Central memory CD4-positive, alpha-beta T cell (primary cell): ENCODE measurements at regions not wholly inside any gene's neighbourhood (a gene's known extent, or its start where the extent isn't known, plus 50 kb on each side); places are given as distances from the start of the nearest gene placed in this dataset.
A peak's percentile ranks its signal among the peaks of the same experiment; 100 is the strongest.
"Not testable (repeated sequence)": the region's sequence is repeated elsewhere in the genome, so short reads cannot be mapped to it uniquely, and the experiment has no call there.

Experiments used
- DNase-seq: peaks from one replicate; pipeline ENCODE4 v3.0.0; 2022

DNA sequence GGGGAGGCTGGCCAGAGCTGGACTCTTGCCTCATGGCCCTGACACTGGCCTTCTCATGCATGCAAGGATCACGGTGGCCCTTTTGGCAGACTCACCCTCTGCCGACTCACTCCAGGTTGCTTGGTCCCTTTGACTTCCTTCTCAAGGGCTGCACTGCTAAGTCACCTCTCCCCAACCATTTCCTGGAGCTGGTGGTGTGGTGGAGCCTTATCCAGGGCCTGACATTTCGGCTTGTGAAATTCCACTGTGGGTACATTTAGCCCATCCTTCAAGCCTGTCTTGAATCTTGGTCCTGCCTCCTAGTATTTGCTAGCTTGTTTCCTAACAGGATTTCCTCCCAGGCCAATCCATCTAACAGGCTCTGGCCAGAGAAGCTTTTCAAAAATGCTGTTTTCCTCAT is 52.6 kb upstream of the JUN start:
- DNase-seq = no peak

DNA sequence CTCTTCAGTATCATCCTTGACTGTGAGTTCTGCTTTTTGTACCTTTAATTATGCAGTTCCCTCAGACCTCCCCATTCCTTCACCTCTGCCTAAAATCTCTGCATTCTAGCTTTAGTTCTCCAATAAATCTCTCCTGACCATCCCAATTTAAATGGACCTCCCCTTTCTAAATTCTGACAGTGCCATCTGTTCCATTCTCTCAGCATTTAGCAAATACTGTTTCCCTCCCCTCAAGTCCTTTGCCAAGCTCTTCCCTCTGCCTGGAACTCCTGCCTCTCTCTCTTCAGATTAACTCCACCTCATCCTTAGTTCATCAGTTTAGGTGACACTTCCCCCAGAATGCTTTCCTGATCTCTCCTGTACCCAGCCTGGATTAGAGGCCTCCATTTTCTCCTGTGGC is 54.0 kb upstream of the JUN start:
- no peak for DNase-seq

DNA sequence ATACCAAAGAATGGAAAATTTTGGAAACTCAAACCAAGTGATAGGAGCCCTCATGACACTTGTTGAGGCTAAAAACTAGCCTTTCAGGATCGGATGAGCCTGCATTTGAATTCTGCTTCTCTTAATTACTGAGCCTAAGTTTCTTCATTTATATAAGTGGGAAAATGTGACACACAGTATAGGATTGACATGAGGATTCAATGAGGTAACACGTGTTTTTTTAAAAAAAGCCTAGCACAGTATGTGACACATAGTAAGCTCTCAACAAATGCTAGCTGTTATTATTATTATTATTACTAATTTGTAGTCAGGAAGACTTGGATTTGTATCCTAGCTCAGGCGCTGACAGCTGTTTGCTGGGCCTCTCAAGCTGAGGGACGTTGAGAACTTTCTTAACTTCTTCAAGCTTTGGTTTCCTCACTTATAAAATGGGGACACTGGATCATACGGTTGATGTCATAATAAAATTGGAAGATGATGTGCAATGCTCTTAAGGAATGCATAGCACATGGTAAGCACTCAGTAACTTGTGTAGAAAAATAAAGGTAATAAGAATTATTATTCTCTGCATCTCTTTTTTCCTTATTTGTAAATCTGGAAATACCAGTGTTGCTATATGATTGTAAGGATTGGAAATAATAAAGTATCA is 55.4 kb upstream of the JUN start:
- no peak for DNase-seq

DNA sequence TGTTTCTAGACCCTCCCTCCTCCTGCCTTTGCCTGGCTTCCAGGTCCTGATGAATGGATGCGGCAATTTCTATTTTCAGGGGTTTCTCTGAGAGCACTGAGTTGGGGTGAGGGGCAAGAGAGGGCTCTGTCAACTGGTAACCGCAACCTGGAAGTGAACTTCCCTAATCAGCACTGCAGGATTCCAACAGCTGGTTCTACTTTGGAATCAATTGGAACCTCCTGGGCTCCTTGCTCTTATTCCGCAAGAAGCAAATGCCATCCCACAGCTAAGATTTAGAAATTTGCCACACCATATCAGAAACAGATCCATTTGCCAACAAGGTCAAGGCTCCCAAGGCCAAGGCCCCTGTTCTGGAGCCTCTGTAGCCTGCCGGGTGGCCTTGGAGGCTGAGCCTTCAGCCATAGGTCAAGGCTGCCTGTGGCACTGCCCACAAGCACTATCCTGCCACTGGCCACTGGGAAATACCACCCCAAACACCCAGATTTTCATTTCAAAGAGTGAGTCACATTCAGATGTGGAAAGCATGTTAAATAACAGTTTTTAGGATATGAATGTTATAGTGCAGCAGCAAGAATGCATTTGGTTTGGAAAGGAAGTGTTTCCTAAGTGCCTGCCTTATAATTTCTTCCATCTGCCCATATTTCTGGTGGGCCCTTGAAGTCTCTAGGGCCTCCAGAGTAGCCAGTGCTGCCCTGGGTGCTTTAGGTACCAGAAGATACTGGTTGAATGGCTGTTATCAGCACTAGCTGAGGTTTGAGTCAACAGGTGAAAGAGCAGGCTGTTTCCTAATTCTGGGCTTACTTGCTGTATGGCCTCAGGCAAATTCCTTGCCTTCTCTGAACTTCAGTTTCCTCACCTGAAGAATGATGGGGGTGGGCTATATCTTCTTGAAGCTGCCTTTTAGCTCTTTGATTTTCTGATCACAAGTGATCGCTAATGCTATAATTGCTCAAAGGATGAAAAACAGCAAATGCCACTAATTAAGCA is 56.3 kb upstream of the JUN start:
- no peak for DNase-seq

DNA sequence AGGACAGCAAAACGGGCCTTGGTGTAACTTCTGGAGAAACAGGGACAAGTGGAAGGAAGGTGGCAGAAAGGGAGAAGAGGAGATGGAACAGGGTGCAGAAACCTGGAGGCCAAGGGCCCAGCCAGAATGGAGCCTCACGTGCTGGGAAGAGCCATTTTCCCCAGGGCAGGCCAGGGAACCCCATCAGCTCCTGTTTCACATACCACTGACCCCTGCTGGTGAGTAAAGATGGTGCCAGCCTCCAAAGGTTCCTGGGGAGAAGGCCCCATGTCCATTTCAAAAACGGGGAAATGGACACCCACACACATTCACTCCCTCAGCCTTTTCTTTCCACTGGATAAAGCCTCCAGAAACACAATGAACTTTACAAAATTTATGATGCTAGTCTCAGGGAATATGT is 57.6 kb upstream of the JUN start:
- DNase-seq = peak; percentile 8

DNA sequence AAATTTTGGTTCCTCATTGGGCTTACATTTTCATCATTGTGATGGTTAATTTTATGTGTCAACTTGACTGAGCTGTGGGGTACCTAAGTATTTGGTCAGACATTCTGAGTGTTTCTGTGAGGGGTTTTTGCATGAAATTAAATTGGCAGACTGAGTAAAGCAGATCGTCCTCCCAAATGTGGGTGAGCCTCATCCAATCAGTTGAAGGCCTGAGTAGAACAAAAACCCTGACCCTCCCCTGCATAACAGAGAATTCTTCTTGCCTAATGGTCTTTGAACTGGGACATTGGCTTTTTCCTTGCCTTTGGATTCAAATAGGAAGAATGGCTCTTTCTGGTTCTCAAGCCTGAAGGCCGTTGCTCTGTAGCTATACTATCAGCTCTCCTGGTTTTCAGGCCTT is 59.1 kb upstream of the JUN start:
- no peak for DNase-seq

DNA sequence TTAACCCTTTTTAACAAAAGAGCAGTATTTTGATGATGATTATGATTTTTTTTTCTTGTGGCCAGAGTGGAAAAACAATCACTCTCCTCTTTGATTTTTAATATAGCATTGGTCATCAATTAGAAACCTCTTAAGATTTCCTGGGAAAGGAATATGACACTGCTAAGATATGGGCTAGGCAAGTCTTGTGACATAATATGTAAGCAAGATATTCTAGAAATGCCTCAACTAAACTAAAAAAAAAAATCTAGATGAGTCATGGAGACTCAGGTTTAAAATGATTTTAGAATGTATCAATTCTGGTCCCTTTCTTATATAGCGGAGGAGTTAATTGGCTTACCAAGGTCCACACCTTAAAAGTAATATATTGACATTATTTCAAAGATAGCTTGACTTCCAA is 60.3 kb upstream of the JUN start:
- no peak for DNase-seq

DNA sequence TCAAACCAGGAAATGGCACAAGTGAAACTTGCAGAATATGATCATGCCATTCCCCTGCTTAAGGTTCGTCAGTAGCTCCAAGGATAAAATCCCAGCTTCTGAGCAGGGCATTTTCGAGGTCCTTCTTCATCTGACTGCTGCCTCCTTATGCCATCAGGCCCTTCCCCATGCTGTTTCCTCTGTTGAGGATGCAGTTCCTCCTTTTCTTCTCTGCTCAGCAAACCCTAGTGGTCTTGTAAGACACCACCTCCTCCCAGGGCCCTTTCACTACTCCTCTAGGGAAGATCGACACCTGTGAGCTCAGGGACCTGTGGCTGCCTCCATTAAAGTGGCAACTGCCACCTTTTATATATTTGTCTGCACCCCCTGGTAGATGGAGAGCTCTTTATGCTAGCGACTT is 62.1 kb upstream of the JUN start:
- no peak for DNase-seq

DNA sequence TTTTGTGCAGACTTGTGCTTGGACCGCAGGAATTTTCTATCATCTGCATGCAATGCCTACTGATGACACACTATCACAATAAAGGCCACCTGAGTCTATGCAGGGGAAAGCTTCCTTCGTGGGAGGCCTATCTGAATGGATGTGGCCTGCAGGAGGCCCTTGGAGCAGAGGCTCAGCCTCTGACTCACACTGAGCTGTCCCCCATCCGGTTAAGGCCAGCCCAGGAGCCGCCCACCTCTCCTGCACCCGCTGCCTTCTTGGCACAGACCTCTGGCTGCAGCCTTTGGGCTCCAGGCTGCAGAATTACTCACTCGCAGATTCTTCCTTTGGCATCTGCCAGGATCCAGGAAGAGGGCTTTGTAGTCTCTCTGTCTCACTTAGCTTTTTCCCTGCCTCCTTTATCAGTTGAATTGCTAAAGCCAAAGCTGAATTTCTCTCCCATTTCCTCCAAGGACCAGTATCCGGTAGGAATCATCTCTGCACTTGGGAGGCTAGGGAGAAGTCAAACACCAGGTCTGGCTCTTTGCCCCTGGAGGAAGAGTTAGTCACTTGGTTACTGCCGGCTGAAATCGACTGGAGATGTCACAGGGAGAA is 65.1 kb upstream of the JUN start:
- DNase-seq = no peak

DNA sequence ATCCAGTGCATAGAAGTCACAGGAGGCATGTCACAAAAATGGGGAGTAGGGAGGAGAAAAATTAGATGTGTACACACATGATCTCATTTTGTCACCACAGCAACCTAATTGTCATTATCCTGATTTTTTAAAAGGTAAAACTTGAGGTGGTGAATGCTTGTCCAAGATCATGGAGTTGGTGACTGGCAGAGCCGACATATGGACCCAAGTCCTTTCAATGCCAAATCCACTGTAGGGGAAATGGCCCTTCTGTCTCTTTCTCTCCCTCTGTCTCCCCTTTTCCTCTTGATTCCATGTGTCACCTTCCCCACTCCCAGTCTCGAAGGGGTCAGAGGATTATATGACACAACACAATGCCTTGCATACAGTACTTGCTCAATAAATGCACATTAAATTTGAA is 65.7 kb upstream of the JUN start:
- DNase-seq = no peak

DNA sequence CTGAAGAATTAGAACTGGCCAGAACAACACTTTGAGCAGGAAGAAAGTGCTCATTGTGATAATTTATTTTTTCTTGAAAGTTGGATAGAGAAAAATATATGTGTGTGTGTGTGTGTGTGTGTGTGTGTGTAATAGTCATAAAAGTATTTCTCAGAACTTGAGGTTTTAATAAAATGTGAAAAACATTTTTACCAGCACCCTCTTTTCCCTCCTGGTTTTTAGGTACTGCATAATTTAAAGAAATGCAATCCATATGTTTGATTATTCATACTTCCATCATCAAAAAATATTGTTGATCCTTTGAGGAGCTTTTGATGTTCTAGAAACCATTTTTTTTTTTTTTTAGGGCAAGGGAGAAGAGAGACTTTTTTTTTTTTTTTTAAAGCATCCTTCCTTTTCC is 66.8 kb upstream of the JUN start:
- no peak for DNase-seq

DNA sequence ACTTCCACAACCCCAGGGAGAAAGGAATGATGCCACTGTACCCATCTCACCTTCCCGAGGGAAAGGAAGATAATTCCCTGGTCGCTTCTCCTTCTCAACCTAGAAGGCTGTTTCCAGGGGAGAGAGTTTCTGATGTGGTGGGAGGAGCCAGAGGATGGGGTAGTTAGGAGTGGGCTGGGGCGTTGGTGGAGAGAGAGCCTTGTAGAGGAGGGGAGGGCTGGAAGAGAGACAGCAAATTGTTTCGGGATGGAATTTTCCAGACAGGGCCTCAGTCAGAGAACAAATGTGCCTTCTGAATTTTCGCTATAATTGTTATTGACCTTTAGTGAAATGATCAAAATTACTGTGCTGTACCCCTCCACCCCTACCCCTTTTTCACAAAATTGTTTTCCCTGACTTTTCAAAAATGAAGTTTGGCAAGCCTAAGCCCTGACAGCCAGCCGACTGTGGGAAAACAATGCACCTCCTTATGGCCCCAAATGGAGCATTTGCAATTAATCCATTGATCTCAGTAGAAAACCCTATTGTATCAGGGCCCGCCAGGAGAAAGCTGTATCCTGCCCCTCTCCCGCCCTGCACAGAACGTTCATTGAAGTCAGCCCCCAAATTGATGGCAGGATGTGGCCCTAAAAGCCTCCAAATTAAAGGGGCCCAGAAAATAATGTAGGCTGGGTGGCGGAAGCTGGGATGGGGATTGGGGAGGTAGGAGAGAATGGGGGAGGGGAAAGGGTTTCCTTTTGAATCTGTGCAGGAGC is 69.1 kb upstream of the JUN start:
- DNase-seq = no peak

DNA sequence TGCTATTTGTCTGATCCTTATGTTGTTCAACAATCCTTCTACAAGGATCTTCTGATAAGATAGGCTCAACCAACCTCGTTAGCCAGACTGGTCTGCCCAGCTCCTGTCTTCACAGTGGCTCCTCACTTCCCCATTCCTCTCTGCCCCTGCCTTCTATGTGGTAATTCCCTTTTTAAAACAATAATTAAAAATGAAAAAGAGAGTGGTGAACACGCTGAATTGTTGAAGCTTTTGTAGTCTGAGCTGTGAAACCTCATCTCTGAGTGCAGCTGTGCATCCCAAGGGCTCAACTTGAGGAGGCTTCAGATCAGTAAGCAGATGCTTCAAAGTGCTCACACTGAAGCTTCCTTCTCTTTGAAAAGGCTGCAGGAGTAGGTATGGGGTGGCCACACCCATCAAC is 70.7 kb upstream of the JUN start:
- no peak for DNase-seq

DNA sequence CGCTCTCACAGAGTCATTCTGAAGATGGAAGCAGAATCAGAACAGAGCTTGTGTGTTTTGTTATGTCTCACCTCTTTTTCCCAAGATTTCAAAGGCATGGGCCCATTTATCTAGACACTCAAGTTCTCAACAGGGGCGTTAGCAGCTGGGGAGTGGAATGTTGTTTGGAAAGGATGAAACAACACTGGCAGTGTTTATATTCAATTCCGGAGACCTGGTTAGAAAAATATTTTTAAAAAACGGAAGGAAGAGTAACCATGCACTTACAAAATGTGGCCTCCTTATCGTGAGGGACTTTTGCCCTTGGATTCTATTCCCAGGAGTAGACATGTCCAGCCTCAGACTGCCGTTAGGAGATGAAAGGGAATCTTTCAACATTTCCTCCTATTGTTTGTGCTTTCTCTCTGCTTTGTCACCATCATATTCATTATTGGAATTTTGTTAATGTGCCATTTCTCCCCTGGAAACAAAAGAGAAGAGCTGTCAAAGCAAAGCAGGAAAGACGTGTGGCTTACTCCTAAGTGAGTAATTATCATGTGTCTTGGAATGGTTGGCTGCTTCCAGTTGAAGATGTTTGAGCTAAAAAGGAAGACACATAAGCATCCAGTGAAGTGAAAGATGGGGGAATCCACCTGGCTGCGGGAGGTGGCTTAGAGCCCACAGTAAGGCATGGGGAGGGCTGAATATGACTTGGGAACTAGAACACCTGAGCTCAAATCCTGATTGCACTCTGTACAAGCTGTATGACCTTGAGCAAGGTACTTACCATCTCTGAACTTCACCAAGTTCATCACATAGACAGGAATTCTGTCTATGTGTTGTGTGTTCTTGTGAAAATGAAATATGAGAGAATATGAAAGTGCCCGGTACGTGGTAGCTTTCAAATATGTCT is 71.7 kb upstream of the JUN start:
- no peak for DNase-seq

DNA sequence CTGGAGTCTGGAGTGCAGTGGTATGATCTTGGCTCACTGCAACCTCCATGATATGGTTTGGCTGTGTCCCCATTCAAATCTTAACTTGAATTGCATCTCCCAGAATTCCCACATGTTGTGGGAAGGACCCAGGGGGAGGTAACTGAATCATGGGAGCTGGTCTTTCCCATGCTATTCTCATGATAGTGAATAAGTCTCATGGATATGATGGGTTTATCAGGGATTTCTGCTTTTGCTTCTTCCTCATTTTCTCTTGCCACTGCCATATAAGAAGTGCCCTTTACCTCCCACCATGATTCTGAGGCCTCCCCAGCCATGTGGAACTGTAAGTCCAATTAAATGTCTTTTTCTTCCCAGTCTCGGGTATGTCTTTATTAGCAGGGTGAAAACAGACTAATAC is 72.4 kb upstream of the JUN start:
- not testable (repeated sequence) for DNase-seq

DNA sequence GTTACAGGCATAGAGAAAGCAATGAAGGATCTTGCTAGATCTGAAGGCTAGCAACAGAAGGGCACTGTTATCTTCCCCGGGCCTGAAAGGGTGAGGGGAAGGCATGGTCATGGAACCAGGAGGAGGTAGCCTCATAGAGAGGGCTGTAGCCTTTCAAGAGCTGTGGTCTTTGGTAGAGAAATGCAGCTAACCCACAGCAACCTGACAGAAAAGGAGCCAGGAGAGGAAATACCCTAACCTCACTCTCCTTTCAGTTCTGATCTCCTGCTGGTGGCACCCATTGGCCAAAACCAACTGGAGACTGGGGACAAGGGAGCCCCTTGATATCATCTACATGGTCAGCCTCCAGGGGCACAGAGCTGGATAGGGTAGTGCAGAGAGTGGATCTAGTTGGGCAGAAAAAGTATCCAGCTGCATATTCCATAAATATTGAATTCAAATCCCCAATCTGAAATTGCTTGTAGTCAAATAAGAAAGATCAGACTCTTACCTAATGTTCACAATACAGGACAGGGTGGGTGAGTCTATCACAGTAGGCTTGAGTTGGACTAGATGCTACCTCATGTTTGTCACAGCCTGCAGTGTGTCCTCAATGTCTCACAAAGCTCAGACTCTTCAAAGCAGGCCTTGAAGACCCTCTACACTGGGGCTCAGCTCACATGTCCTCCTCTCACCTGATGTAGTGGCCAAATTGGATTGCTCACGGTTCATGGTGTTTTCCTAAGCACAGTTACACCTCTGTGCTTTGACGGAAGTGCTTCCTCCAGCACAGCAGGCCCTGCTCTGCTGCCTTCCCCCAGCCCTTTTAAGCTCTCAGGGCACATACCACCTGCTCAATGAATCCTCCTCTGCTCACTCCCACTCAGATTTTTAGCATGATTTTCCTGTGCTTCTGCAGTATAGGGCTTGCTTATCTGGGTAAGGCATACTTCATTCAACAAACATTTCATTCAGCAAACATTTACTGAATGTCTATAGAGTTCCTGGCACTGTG is 74.1 kb upstream of the JUN start:
- DNase-seq = peak; percentile 7

DNA sequence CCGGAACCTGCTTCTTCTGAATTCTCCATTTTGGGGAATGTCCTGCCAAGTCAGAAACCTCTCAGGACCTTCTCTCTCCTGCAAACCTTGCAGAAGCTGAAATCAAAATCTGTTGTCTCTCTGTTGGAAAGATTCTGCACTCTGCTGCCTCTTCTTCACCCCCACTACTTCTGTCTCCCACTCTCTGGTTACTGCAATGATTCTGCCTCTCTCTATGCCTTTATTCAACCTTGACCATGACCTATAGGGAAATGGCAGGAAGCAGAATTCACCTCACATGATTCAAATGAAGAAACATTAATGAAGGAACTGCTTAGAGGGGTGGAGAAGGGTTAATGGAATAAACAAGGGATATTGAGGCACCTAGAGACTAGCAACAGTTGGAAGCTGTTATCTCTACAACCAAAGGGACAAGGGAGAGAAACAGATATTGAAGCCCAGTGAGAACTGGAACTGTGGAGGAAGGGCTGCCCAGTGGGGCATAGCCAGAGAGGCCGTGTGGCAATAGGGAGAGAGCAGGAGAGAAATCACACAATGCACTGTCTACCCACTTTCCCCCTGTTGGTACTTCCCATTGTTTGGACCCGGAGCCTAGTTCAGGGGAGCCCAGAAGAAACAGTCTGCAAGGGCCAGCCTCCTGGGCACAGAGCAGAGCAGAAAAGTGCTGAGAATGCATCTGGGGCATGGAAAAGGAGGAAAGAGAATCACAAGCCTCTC is 76.1 kb upstream of the JUN start:
- DNase-seq = no peak

DNA sequence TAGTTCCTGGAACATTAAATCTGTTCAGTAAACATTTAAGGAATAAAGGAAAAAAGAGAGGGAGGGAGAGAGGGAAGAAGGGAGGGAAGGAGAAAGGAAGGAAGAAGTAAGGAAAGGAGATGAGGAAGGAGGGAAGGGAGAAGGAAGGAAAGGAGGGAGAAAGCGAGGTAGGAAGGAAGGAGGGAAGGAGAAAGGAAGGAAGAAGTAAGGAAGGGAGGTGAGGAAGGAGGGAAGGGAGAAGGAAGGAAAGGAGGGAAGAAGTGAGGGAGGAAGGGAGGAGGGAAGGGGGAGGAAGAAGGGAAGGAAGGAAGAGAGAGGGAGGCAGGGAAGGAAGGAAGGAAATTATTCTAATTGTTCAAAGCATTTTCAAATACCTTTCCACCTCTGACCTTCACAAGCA is 77.2 kb upstream of the JUN start:
- no peak for DNase-seq

DNA sequence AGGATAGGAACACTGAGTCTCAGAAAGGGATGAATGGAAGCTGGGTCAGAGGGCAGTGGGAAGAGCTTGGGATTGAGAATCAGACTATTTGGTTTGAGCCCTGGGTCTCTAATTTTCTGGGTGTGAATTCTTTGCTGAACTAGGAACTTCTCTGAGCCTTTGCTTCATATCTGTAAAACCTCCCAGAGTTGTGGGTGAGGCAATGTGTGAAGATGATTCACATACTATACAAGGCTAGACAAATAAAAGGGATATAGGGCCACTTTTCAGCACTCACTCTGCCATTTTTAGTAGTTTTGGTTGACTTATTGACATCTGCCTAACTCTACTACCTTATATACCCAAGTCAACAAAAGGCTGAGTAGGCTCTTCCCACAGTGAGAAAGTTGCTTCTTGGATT is 77.7 kb upstream of the JUN start:
- DNase-seq = no peak

DNA sequence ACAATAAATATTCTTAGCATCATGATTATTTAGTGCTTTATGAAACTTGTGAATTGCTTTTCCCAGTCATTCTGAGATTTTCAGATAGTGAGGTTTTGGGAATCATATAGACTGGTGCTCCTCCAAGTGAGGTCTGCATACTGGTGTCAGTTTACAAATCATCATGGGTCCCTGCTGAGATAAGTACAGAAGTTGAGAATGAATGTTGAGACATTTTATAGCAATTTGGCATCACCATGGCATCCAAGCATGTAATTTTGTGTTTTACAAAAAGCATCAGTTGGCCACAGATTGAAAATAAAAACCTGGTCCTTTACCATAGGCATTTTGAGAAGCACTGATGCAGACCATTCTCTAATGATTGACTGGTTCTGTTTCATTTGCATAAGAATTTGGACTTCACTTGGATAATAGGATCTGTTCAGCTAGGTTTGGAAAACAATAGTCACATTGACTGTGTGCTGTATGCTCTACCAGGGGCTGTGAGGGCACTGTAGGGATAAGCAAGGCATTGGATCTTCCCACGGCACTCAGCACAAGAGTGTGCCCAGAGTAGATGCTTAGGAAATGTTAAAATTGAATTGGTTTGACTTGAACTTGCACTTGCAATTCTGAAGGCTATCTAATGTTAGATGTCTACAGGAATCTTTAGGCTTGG is 79.0 kb upstream of the JUN start:
- no peak for DNase-seq
